ENCODE measurements at regions not wholly inside any gene's neighbourhood (a gene's known extent, or its start where the extent isn't known, plus 50 kb on each side); places are given as distances from the start of the nearest gene placed in this dataset.

- TF ChIP-seq GLI4 (CRISPR knock-in tag; IDR thresholded peaks at IDR 0.05; ENCODE audit: borderline replicate concordance), result no peak
- no peak for TF ChIP-seq ZBTB21 (CRISPR knock-in tag; IDR thresholded peaks at IDR 0.05)
These were observed 75.4 kb downstream of the IRX3 start (continued) for GRCh38 chr16:54211203-54211602.

GRCh38 chr16:54210452-54211125, 76.0 kb downstream of the IRX3 start:
- Histone ChIP-seq H2AFZ (ENCODE audit: low read length) (no peak overlapping the region), H3K4me2 (ENCODE audit: low read depth, low read length) (no peak overlapping the region), H3K9ac (ENCODE audit: insufficient read depth, low read depth, low read length) (no peak overlapping the region), H3K27me3 (ENCODE audit: control insufficient read depth in 1 of 2, insufficient read depth in 2 of 2, low read length in 2 of 2) (peaks cover 8 to 19% of the 10 kb centered on the region in 2 experiments; a peak in 4 of 5 replicates), H3K9me3 (ENCODE audit: low read length) (no peaks in the 10 kb centered on the region), H3K79me2 (ENCODE audit: insufficient read depth, low read length) (no peaks in the 10 kb centered on the region), H3K4me1 (ENCODE audit: insufficient read depth, low read length) (0 out of 2 replicates have a peak, but pooled peaks cover 3% of the 10 kb centered on the region), H4K20me1 (ENCODE audit: insufficient read depth, low read length) (no peaks in the 10 kb centered on the region), H3K36me3 (replicated peaks in 1 of 2; ENCODE audit: control insufficient read depth in 1 of 2, insufficient read depth in 2 of 2, low read length in 2 of 2) (no peaks in the 10 kb centered on the region), H3K4me3 (replicated peaks in 1 of 3; ENCODE audit: insufficient read depth in 1 of 3, low read depth in 2 of 3, low read length in 3 of 3) (no peak overlapping the region), H3K27ac (ENCODE audit: extremely low read length, insufficient read depth, low read length) (no peak overlapping the region)
- DNase-seq (ENCODE audit: low spot score) (no peak), ATAC-seq (no peak), FAIRE-seq (no peak)
- intact Hi-C loops (cut with micrococcal nuclease; ENCODE audit: unreplicated experiment), result no loop called here
- in situ Hi-C loops (cut with HindIII; ENCODE audit: extremely low pct_ligation_motif_present, low pct_unique_long_range_greater_than_20kb), result no loop called here
- ChIA-PET POLR2A (no interaction called here), CTCF (ENCODE audit: low intra/inter-chr PET ratio, low total read pairs) (no interaction called here)
- BruUV-seq (replicated peaks), result no TSS peak
- WGBS (ENCODE audit: low lambda C conversion rate), result 85% methylated on average over 15 of the region's 16 CpGs
- TF ChIP-seq FOXA1 (IDR thresholded peaks at IDR 0.05) (no peak), FOXA1 (CRISPR knock-in tag; IDR thresholded peaks at IDR 0.05) (no peak), SOX5 (CRISPR knock-in tag; IDR thresholded peaks at IDR 0.05; ENCODE audit: borderline replicate concordance) (no peak), ZFP36 (IDR thresholded peaks at IDR 0.05; ENCODE audit: borderline replicate concordance, low read depth, low read length, partially characterized antibody) (no peak), CCAR2 (optimal IDR thresholded peaks at IDR 0.05; ENCODE audit: low read depth, low read length) (no peak), ZBTB26 (CRISPR knock-in tag; IDR thresholded peaks at IDR 0.05; ENCODE audit: borderline replicate concordance) (no peak), CERS6 (CRISPR knock-in tag; IDR thresholded peaks at IDR 0.05) (no peak), HOXA7 (CRISPR knock-in tag; IDR thresholded peaks at IDR 0.05) (no peak), ZNF646 (CRISPR knock-in tag; IDR thresholded peaks at IDR 0.05) (no peak), MED8 (CRISPR knock-in tag; IDR thresholded peaks at IDR 0.05; ENCODE audit: insufficient replicate concordance) (no peak), KMT2A (CRISPR knock-in tag; IDR thresholded peaks at IDR 0.05) (no peak), SP5 (CRISPR knock-in tag; IDR thresholded peaks at IDR 0.05; ENCODE audit: borderline replicate concordance, low read depth) (no peak), ZNF138 (CRISPR knock-in tag; IDR thresholded peaks at IDR 0.05; ENCODE audit: low read depth) (no peak), ZNF335 (CRISPR knock-in tag; IDR thresholded peaks at IDR 0.05) (no peak)
